ENCODE measurements at regions not wholly inside any gene's neighbourhood (a gene's known extent, or its start where the extent isn't known, plus 50 kb on each side); places are given as distances from the start of the nearest gene placed in this dataset.

DNA sequence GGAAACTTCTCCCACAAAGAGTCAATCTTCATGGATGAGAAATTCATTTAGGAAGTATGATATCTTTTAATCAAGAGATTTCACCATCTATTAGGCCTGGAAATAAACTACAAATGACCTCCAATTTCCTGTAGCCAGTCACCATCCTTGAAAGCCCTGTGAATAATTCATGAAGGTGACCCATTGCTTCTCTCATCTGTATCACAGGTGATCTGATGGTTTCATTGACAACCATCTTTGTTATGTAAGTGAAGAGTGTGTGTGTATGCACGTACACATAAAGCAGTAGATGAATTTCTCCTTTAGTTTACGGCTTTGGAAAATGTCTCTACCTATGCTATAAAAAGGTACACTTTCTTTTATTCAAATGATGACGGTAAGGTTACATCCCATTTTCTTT is 644.1 kb upstream of the KLF4 start:
- TF ChIP-seq, protein P1, sequence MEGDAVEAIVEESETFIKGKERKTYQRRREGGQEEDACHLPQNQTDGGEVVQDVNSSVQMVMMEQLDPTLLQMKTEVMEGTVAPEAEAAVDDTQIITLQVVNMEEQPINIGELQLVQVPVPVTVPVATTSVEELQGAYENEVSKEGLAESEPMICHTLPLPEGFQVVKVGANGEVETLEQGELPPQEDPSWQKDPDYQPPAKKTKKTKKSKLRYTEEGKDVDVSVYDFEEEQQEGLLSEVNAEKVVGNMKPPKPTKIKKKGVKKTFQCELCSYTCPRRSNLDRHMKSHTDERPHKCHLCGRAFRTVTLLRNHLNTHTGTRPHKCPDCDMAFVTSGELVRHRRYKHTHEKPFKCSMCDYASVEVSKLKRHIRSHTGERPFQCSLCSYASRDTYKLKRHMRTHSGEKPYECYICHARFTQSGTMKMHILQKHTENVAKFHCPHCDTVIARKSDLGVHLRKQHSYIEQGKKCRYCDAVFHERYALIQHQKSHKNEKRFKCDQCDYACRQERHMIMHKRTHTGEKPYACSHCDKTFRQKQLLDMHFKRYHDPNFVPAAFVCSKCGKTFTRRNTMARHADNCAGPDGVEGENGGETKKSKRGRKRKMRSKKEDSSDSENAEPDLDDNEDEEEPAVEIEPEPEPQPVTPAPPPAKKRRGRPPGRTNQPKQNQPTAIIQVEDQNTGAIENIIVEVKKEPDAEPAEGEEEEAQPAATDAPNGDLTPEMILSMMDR (IDR thresholded peaks at IDR 0.05) = no peak
- no peak for TF ChIP-seq POLR2A (IDR thresholded peaks at IDR 0.05)

Measured in right lobe of liver (tissue), 4 donors.